HepG2 (cell line): ENCODE measurements at regions not wholly inside any gene's neighbourhood (a gene's known extent, or its start where the extent isn't known, plus 50 kb on each side); places are given as distances from the start of the nearest gene placed in this dataset.

Experiments used
- ATAC-seq: fragments of 200-7000 bp; cut with Tn5 transposase; 3 replicates; pipeline ENCODE4 v1.9.1; 2020; ENCODE audit warnings: mild to moderate bottlenecking, moderate library complexity
- BruUV-seq: library from RNA; stranded (reverse); fragments of 400-500 nt; replicated peaks from 2 replicates; lab custom pipeline; 2021; lab: Mats Ljungman, UMichigan
- CTCF ChIA-PET: fragments of 300-600 bp; formaldehyde crosslinking; extraction: SDS; loops from one replicate; lab custom pipeline; 2021; ENCODE audit warnings: low total read pairs, inconsistent platforms, low intra/inter-chr PET ratio; lab: Yijun Ruan, JAX
- POLR2A ChIA-PET: fragments of 350-600 bp; sonication (Branson Sonifier 250); formaldehyde crosslinking; loops from one replicate; lab custom pipeline; 2020; ENCODE audit warnings: antibody characterized with exemption, inconsistent platforms; lab: Yijun Ruan, JAX
- DNase-seq: peaks from one replicate; pipeline ENCODE4 v3.0.0-alpha.2; 2015; ENCODE audit warnings: low spot score
- FAIRE-seq: peaks from 3 replicates; lab custom pipeline; 2011; peaks lifted over from hg19 to GRCh38; lab: Jason Lieb, UNC
- H2AFZ ChIP-seq: one replicate; pipeline ENCODE4 v1.6.1; 2011; ENCODE audit warnings: low read length, inconsistent platforms
- H3K27ac ChIP-seq: fragments of 300-600 bp; 3 replicates; pipeline ENCODE4 v1.8.0; 2011; ENCODE audit warnings: mixed run types, mild to moderate bottlenecking, mixed read lengths, low read length, inconsistent platforms; ENCODE audit not compliant: insufficient read depth; ENCODE audit errors: extremely low read length
- H3K27me3 ChIP-seq, 2 experiments: fragments of 200-600 bp in 1 of 2; 2 replicates in 1 of 2; 3 replicates in 1 of 2; pipeline versions ENCODE4 v1.6.0 to v1.8.0; 2011; ENCODE audit warnings: low read length in 2 of 2, mild to moderate bottlenecking in 2 of 2, moderate library complexity in 2 of 2, inconsistent platforms in 1 of 2; ENCODE audit not compliant: insufficient read depth in 2 of 2, control insufficient read depth in 1 of 2
- H3K36me3 ChIP-seq, 2 experiments: fragments of 200-600 bp in 1 of 2; replicated peaks in 1 of 2; 2 replicates in 1 of 2; 3 replicates in 1 of 2; pipeline versions ENCODE4 v1.5.1 to v1.8.0; 2011; ENCODE audit warnings: low read length in 2 of 2, inconsistent platforms in 1 of 2; ENCODE audit not compliant: insufficient read depth in 2 of 2, control insufficient read depth in 1 of 2
- H3K4me1 ChIP-seq: 2 replicates; pipeline ENCODE4 v1.5.1; 2012; ENCODE audit warnings: low read length, inconsistent platforms; ENCODE audit not compliant: insufficient read depth
- H3K4me2 ChIP-seq: 2 replicates; pipeline ENCODE4 v1.6.0; 2011; ENCODE audit warnings: low read depth, low read length, inconsistent platforms
- H3K4me3 ChIP-seq, 3 experiments: fragments of 200-600 bp in 1 of 3; sonication (generic), shearing (Covaris generic) in 1 of 3; replicated peaks in 1 of 3; 2 replicates each; pipeline ENCODE4 v1.5.1; 2011 to 2016; ENCODE audit warnings: low read length in 3 of 3, inconsistent platforms in 2 of 3, low read depth in 2 of 3, mild to moderate bottlenecking in 2 of 3, control low read depth in 1 of 3, mixed read lengths in 1 of 3; ENCODE audit not compliant: insufficient read depth in 1 of 3
- H3K79me2 ChIP-seq: one replicate; pipeline ENCODE4 v1.6.1; 2011; ENCODE audit warnings: low read length, inconsistent platforms; ENCODE audit not compliant: insufficient read depth
- H3K9ac ChIP-seq: 2 replicates; pipeline ENCODE4 v1.6.0; 2011; ENCODE audit warnings: mild to moderate bottlenecking, low read depth, low read length, inconsistent platforms; ENCODE audit not compliant: insufficient read depth
- H3K9me3 ChIP-seq: 2 replicates; pipeline ENCODE4 v1.5.1; 2012; ENCODE audit warnings: mild to moderate bottlenecking, low read length
- H4K20me1 ChIP-seq: 2 replicates; pipeline ENCODE4 v1.6.0; 2011; ENCODE audit warnings: inconsistent platforms, mild to moderate bottlenecking, low read length, moderate library complexity; ENCODE audit not compliant: insufficient read depth
- ARHGAP35 ChIP-seq: sonication (generic); formaldehyde crosslinking; IDR thresholded peaks from 2 replicates; pipeline ENCODE4 v1.9.0; 2022; ENCODE audit warnings: mild to moderate bottlenecking, inconsistent platforms, moderate library complexity, missing genetic modification reagents, borderline replicate concordance
- ATRX ChIP-seq: sonication (generic); formaldehyde crosslinking; IDR thresholded peaks from 2 replicates; pipeline ENCODE4 v1.4.0; 2020; ENCODE audit warnings: missing genetic modification reagents, borderline replicate concordance
- BHLHE40 ChIP-seq: IDR thresholded peaks from 2 replicates; pipeline ENCODE4 v1.6.1; 2011; ENCODE audit warnings: low read length, improper control_type of control experiment
- CBFB ChIP-seq: sonication (generic); formaldehyde crosslinking; IDR thresholded peaks from 2 replicates; pipeline ENCODE4 v1.4.0; 2020; ENCODE audit warnings: missing genetic modification reagents
- CBX2 ChIP-seq, 2 experiments: fragments of 200-600 bp in 1 of 2; sonication (generic); formaldehyde crosslinking in 1 of 2; IDR thresholded peaks; 2 replicates each; pipeline versions ENCODE4 v1.7.0 to v1.8.1; 2018 to 2022; ENCODE audit warnings: low read depth in 2 of 2, low read length in 1 of 2, mild to moderate bottlenecking in 1 of 2, missing genetic modification reagents in 1 of 2
- CREBL2 ChIP-seq: sonication (generic); formaldehyde crosslinking; IDR thresholded peaks from 2 replicates; pipeline ENCODE4 v1.8.1; 2023; ENCODE audit warnings: missing genetic modification reagents, mild to moderate bottlenecking, borderline replicate concordance
- FOXC1 ChIP-seq: sonication (generic); formaldehyde crosslinking; IDR thresholded peaks from 2 replicates; pipeline ENCODE4 v1.8.0; 2022; ENCODE audit warnings: mild to moderate bottlenecking, missing genetic modification reagents, borderline replicate concordance
- MLLT10 ChIP-seq: sonication (generic); formaldehyde crosslinking; IDR thresholded peaks from 2 replicates; pipeline ENCODE4 v1.4.0; 2020; ENCODE audit warnings: missing genetic modification reagents
- MLX ChIP-seq: IDR thresholded peaks from 2 replicates; pipeline ENCODE4 v1.6.1; 2016
- NR0B2 ChIP-seq: sonication (generic); formaldehyde crosslinking; IDR thresholded peaks from 2 replicates; pipeline ENCODE4 v1.4.0; 2020; ENCODE audit warnings: mild to moderate bottlenecking, missing genetic modification reagents
- NRL ChIP-seq: sonication (generic); formaldehyde crosslinking; IDR thresholded peaks from 2 replicates; pipeline ENCODE4 v1.5.0; 2020; ENCODE audit warnings: missing genetic modification reagents, mild to moderate bottlenecking, moderate library complexity, borderline replicate concordance
- PAX8 ChIP-seq: sonication (generic); formaldehyde crosslinking; IDR thresholded peaks from 2 replicates; pipeline ENCODE4 v1.8.0; 2022; ENCODE audit warnings: mild to moderate bottlenecking, missing genetic modification reagents, borderline replicate concordance
- PHF8 ChIP-seq: sonication (generic); formaldehyde crosslinking; IDR thresholded peaks from 2 replicates; pipeline ENCODE4 v1.5.0; 2020; ENCODE audit warnings: missing genetic modification reagents
- SRSF9 ChIP-seq: fragments of 200-400 bp; formaldehyde crosslinking; IDR thresholded peaks from 2 replicates; pipeline ENCODE4 v1.6.1; 2018; ENCODE audit warnings: borderline replicate concordance, mild to moderate bottlenecking, low read depth, low read length; ENCODE audit not compliant: insufficient read depth, poor library complexity, severe bottlenecking
- TBX2 ChIP-seq: sonication (generic); formaldehyde crosslinking; IDR thresholded peaks from 2 replicates; pipeline ENCODE4 v1.5.0; 2020; ENCODE audit warnings: missing genetic modification reagents, mild to moderate bottlenecking, borderline replicate concordance
- XBP1 ChIP-seq: sonication (generic); formaldehyde crosslinking; IDR thresholded peaks from 2 replicates; pipeline ENCODE4 v1.5.0; 2020; ENCODE audit warnings: missing genetic modification reagents
- ZNF124 ChIP-seq: sonication (generic); formaldehyde crosslinking; IDR thresholded peaks from 2 replicates; pipeline ENCODE4 v1.4.0; 2020; ENCODE audit warnings: missing genetic modification reagents
- ZNF432 ChIP-seq: sonication (generic); formaldehyde crosslinking; IDR thresholded peaks from 2 replicates; pipeline ENCODE4 v1.5.0; 2020; ENCODE audit warnings: missing genetic modification reagents, mild to moderate bottlenecking, borderline replicate concordance
- WGBS: methylation state at CpG from one replicate; pipeline ENCODE4 v1.1.6; 2017; ENCODE audit warnings: low lambda C conversion rate; 5-methylcytosine and 5-hydroxymethylcytosine counted together
- in situ Hi-C: cut with HindIII; loops from 2 replicates; pipeline ENCODE4 v1.10.0; 2017; ENCODE audit warnings: low pct_unique_long_range_greater_than_20kb; ENCODE audit not compliant: extremely low pct_ligation_motif_present
- intact Hi-C: fragments of 100-400 bp; cut with micrococcal nuclease; formaldehyde crosslinking; loops from one replicate; pipeline ENCODE4 v1.10.0; 2022; ENCODE audit not compliant: unreplicated experiment

- Histone ChIP-seq H3K79me2 (no peaks in the 10 kb centered on the region), H4K20me1 (no peaks in the 10 kb centered on the region), H3K4me3 (no peak overlapping the region), H3K9me3 (no peaks in the 10 kb centered on the region), H3K4me2 (no peak overlapping the region), H3K36me3 (no peaks in the 10 kb centered on the region), H3K4me1 (0 out of 2 replicates have a peak, but pooled peaks cover 6% of the 10 kb centered on the region), H3K9ac (no peak overlapping the region), H3K27me3 (peaks cover 0 to 38% of the 10 kb centered on the region in 2 experiments; a peak in 4 of 5 replicates), H3K27ac (no peak overlapping the region), H2AFZ (no peak overlapping the region)
- intact Hi-C loops (no loop called here), in situ Hi-C loops (no loop called here)
- no TSS peak for BruUV-seq
- no peak for ATAC-seq
- no peak for TF ChIP-seq TBX2 (CRISPR knock-in tag)
- TF ChIP-seq MLLT10 (CRISPR knock-in tag), result no peak
- no peak for TF ChIP-seq PHF8 (CRISPR knock-in tag)
- TF ChIP-seq XBP1 (CRISPR knock-in tag), result no peak
- no peak for TF ChIP-seq ZNF432 (CRISPR knock-in tag)
- no peak for TF ChIP-seq CBFB (CRISPR knock-in tag)
- TF ChIP-seq NR0B2 (CRISPR knock-in tag), result no peak
- no peak for TF ChIP-seq PAX8 (CRISPR knock-in tag)
- no peak for TF ChIP-seq CBX2 (IDR thresholded peaks at IDR 0.05; ENCODE audit: low read depth, low read length)
- no peak for TF ChIP-seq CBX2 (CRISPR knock-in tag; IDR thresholded peaks at IDR 0.05; ENCODE audit: low read depth)
- ChIA-PET POLR2A (no interaction called here), CTCF (no interaction called here)
- DNase-seq, result no peak
- no peak for FAIRE-seq
- WGBS, result 25% methylated on average over 8 of the region's 8 CpGs
Measured at GRCh38 chr10:3292636-3293035, 120.1 kb upstream of the PITRM1 start.

- H3K36me3 ChIP-seq, result no peaks in the 10 kb centered on the region
- H3K79me2 ChIP-seq, result no peaks in the 10 kb centered on the region
- CTCF ChIA-PET, result no interaction called here
- in situ Hi-C loops (no loop called here), intact Hi-C loops (no loop called here)
- ATAC-seq, result no peak
- POLR2A ChIA-PET, result no interaction called here
- TF ChIP-seq NRL (CRISPR knock-in tag), result no peak
- TF ChIP-seq ZNF124 (CRISPR knock-in tag), result no peak
- TF ChIP-seq ATRX, result no peak
- no peak for TF ChIP-seq MLX
- TF ChIP-seq ARHGAP35 (CRISPR knock-in tag), result no peak
- no peak for TF ChIP-seq SRSF9
- no peak for TF ChIP-seq CREBL2 (CRISPR knock-in tag)
- no peak for TF ChIP-seq FOXC1 (CRISPR knock-in tag)
- no peak for TF ChIP-seq BHLHE40
- DNase-seq, result no peak
- no peak overlapping the region for H3K27ac ChIP-seq
- H3K9me3 ChIP-seq, result no peaks in the 10 kb centered on the region
- H3K9ac ChIP-seq, result no peak overlapping the region
- H2AFZ ChIP-seq, result no peak overlapping the region
- WGBS, result 11% methylated on average over 11 of the region's 12 CpGs
- no TSS peak for BruUV-seq
- no peak overlapping the region for H3K4me3 ChIP-seq
- 0 out of 2 replicates have a peak, but pooled peaks cover 6% of the 10 kb centered on the region for H3K4me1 ChIP-seq
- H3K4me2 ChIP-seq, result no peak overlapping the region
- peaks cover 0 to 26% of the 10 kb centered on the region in 2 experiments; a peak in 3 of 5 replicates for H3K27me3 ChIP-seq
- no peak for FAIRE-seq
- no peaks in the 10 kb centered on the region for H4K20me1 ChIP-seq
Measured at GRCh38 chr10:3290550-3290949, 118.0 kb upstream of the PITRM1 start.
